ENCODE measurements at regions not wholly inside any gene's neighbourhood (a gene's known extent, or its start where the extent isn't known, plus 50 kb on each side); places are given as distances from the start of the nearest gene placed in this dataset.

- TF ChIP-seq CTCF (IDR thresholded peaks at IDR 0.05) (no peak), POLR2A (IDR thresholded peaks at IDR 0.05) (no peak), EP300 (IDR thresholded peaks at IDR 0.05) (no peak)
Measured at GRCh38 chr4:158038718-158039117, 134.1 kb downstream of the GASK1B start.

Data from tibial nerve (tissue), 4 donors.